Aorta (tissue), 5 donors: ENCODE measurements at regions not wholly inside any gene's neighbourhood (a gene's known extent, or its start where the extent isn't known, plus 50 kb on each side); places are given as distances from the start of the nearest gene placed in this dataset.

Experiments used
- ATAC-seq: fragments of 200-7000 bp; cut with Tn5 transposase; one replicate; pipeline ENCODE4 v1.9.1; 2022; ENCODE audit warnings: moderate library complexity; ENCODE audit not compliant: low FRiP score
- DNase-seq, 2 donors: peaks; one replicate each; pipeline ENCODE4 v3.0.0-alpha.2; 2020
- H3K27ac ChIP-seq, 2 donors: one replicate each; pipeline ENCODE4 v1.5.1; 2013; ENCODE audit warnings: low read length in 2 of 2, mild to moderate bottlenecking in 2 of 2, moderate library complexity in 2 of 2, control low read depth in 1 of 2, inconsistent platforms in 1 of 2, low read depth in 1 of 2
- H3K27me3 ChIP-seq, 2 donors: one replicate each; pipeline ENCODE4 v1.6.1; 2013; ENCODE audit warnings: control low read depth in 1 of 2, low read length in 1 of 2, mild to moderate bottlenecking in 1 of 2, moderate library complexity in 1 of 2; ENCODE audit not compliant: insufficient read depth in 2 of 2, control insufficient read depth in 1 of 2
- H3K36me3 ChIP-seq, 2 donors: one replicate each; pipeline ENCODE4 v1.6.1; 2013; ENCODE audit warnings: control low read depth in 1 of 2, low read length in 1 of 2, mild to moderate bottlenecking in 1 of 2; ENCODE audit not compliant: insufficient read depth in 2 of 2, control insufficient read depth in 1 of 2
- H3K4me1 ChIP-seq, 2 donors: one replicate each; pipeline ENCODE4 v1.6.1; 2013; ENCODE audit warnings: low read length in 2 of 2, control low read depth in 1 of 2, mild to moderate bottlenecking in 1 of 2, moderate library complexity in 1 of 2; ENCODE audit not compliant: insufficient read depth in 2 of 2, control insufficient read depth in 1 of 2
- H3K4me3 ChIP-seq, 2 donors: one replicate each; pipeline ENCODE4 v1.5.1; 2013; ENCODE audit warnings: low read length in 2 of 2, control low read depth in 1 of 2, mild to moderate bottlenecking in 1 of 2
- H3K9me3 ChIP-seq: one replicate; pipeline ENCODE4 v1.6.1; 2013; ENCODE audit warnings: mild to moderate bottlenecking, low read length; ENCODE audit not compliant: control insufficient read depth
- WGBS, 2 donors: extraction: QIAGEN DNeasy Blood & Tissue Kit; methylation state at CpG; one replicate each; pipeline ENCODE4 v1.1.7; 2013; 5-methylcytosine and 5-hydroxymethylcytosine counted together
- intact Hi-C, 2 donors: fragments of 100-400 bp; cut with DNase I; formaldehyde crosslinking; loops; one replicate each; pipeline versions ENCODE4 v1.14.2 to v1.15.0; 2022
- donor health status: healthy with polysubstance abuse.
- donor health status: Bipolar disorder and iron deficiency.
- donor health status: DM: no; HTN: no; CAD: no.
- donor health status: DM: no; HTN: no; CAD: no.
- donor health status: DM: yes; HTN: yes; CAD: no.

- intact Hi-C loops, result no loop called here
- DNase-seq (no peak), ATAC-seq (no peak)
- Histone ChIP-seq H3K4me3 (no peak overlapping the region), H3K4me1 (no peaks in the 10 kb centered on the region), H3K36me3 (no peaks in the 10 kb centered on the region), H3K9me3 (peaks cover 1% of the 10 kb centered on the region), H3K27me3 (no peaks in the 10 kb centered on the region), H3K27ac (no peak overlapping the region)
- WGBS, 2 donors, result 39 to 64% methylated on average over 2 of the region's 2 CpGs
These were observed 495.7 kb upstream of the VRK2 start for GRCh38 chr2:57550912-57551311.

GRCh38 chr2:57552885-57553284 lies 493.7 kb upstream of the VRK2 start:
- H3K27me3 ChIP-seq, result no peaks in the 10 kb centered on the region
- no peak overlapping the region for H3K4me3 ChIP-seq
- intact Hi-C loops, result no loop called here
- no peaks in the 10 kb centered on the region for H3K4me1 ChIP-seq
- no peaks in the 10 kb centered on the region for H3K36me3 ChIP-seq
- 77 to 84% methylated on average over 3 of the region's 3 CpGs for WGBS, 2 donors
- no peak for DNase-seq
- H3K27ac ChIP-seq, result no peak overlapping the region
- no peak for ATAC-seq
- peaks cover 1% of the 10 kb centered on the region for H3K9me3 ChIP-seq

GRCh38 chr2:57554348-57554747 lies 492.3 kb upstream of the VRK2 start:
- Histone ChIP-seq H3K9me3 (peaks cover 1% of the 10 kb centered on the region), H3K27ac (no peak overlapping the region), H3K36me3 (no peaks in the 10 kb centered on the region), H3K27me3 (no peaks in the 10 kb centered on the region), H3K4me1 (no peaks in the 10 kb centered on the region), H3K4me3 (no peak overlapping the region)
- intact Hi-C loops, result no loop called here
- ATAC-seq (no peak), DNase-seq (no peak)

GRCh38 chr2:57558312-57558711 lies 488.3 kb upstream of the VRK2 start:
- WGBS, 2 donors, result 82 to 87% methylated on average over 5 of the region's 5 CpGs
- H3K27ac ChIP-seq, result no peak overlapping the region
- no peaks in the 10 kb centered on the region for H3K27me3 ChIP-seq
- H3K4me3 ChIP-seq, result no peak overlapping the region
- intact Hi-C loops, result no loop called here
- ATAC-seq (no peak), DNase-seq (no peak)
- H3K36me3 ChIP-seq, result no peaks in the 10 kb centered on the region
- no peaks in the 10 kb centered on the region for H3K4me1 ChIP-seq
- H3K9me3 ChIP-seq, result no peaks in the 10 kb centered on the region

- Histone ChIP-seq H3K4me3 (no peak overlapping the region), H3K27me3 (no peaks in the 10 kb centered on the region), H3K4me1 (no peaks in the 10 kb centered on the region), H3K27ac (no peak overlapping the region), H3K36me3 (no peaks in the 10 kb centered on the region), H3K9me3 (no peaks in the 10 kb centered on the region)
- no peak for DNase-seq
- 44 to 77% methylated on average over 1 of the region's 1 CpG for WGBS, 2 donors
- no peak for ATAC-seq
- intact Hi-C loops, result no loop called here
These were observed 484.1 kb upstream of the VRK2 start for GRCh38 chr2:57562495-57562894.

GRCh38 chr2:57563015-57563414 lies 483.6 kb upstream of the VRK2 start:
- no peak overlapping the region for H3K4me3 ChIP-seq
- H3K4me1 ChIP-seq, result no peaks in the 10 kb centered on the region
- ATAC-seq (no peak), DNase-seq (no peak)
- intact Hi-C loops, result no loop called here
- 47 to 65% methylated on average over 3 of the region's 3 CpGs for WGBS, 2 donors
- no peaks in the 10 kb centered on the region for H3K9me3 ChIP-seq
- H3K36me3 ChIP-seq, result no peaks in the 10 kb centered on the region
- H3K27me3 ChIP-seq, result no peaks in the 10 kb centered on the region
- H3K27ac ChIP-seq, result no peak overlapping the region

- ATAC-seq, result no peak
- Histone ChIP-seq H3K4me3 (no peak overlapping the region), H3K36me3 (no peaks in the 10 kb centered on the region)
These were observed 479.4 kb upstream of the VRK2 start for GRCh38 chr2:57567245-57567644.

GRCh38 chr2:57569396-57569795 lies 477.2 kb upstream of the VRK2 start:
- H3K27ac ChIP-seq, result no peak overlapping the region
- no peaks in the 10 kb centered on the region for H3K4me1 ChIP-seq
- ATAC-seq, result no peak
- DNase-seq, result no peak
- H3K27me3 ChIP-seq, result no peaks in the 10 kb centered on the region
- H3K9me3 ChIP-seq, result no peaks in the 10 kb centered on the region
- H3K36me3 ChIP-seq, result no peaks in the 10 kb centered on the region
- no peak overlapping the region for H3K4me3 ChIP-seq
- intact Hi-C loops, result no loop called here

More at GRCh38 chr2:57567245-57567644, 479.4 kb upstream of the VRK2 start:
- H3K27ac ChIP-seq, result no peak overlapping the region
- H3K27me3 ChIP-seq, result no peaks in the 10 kb centered on the region
- DNase-seq, result no peak
- intact Hi-C loops, result no loop called here
- H3K9me3 ChIP-seq, result no peaks in the 10 kb centered on the region
- H3K4me1 ChIP-seq, result no peaks in the 10 kb centered on the region

GRCh38 chr2:57570961-57571360 lies 475.6 kb upstream of the VRK2 start:
- 88 to 89% methylated on average over 2 of the region's 2 CpGs for WGBS, 2 donors
- intact Hi-C loops, result no loop called here
- Histone ChIP-seq H3K4me3 (no peak overlapping the region), H3K27me3 (no peaks in the 10 kb centered on the region), H3K9me3 (no peaks in the 10 kb centered on the region), H3K27ac (no peak overlapping the region), H3K36me3 (no peaks in the 10 kb centered on the region), H3K4me1 (no peaks in the 10 kb centered on the region)
- no peak for ATAC-seq
- no peak for DNase-seq
